HUES64 (cell line): ENCODE measurements at regions not wholly inside any gene's neighbourhood (a gene's known extent, or its start where the extent isn't known, plus 50 kb on each side); places are given as distances from the start of the nearest gene placed in this dataset.
"Not testable (repeated sequence)": the region's sequence is repeated elsewhere in the genome, so short reads cannot be mapped to it uniquely, and the experiment has no call there.

ENCODE experiments used
- H3K27ac ChIP-seq: 2 replicates; pipeline ENCODE4 v1.7.0; 2013; ENCODE audit warnings: low read depth, low read length, inconsistent platforms
- H3K27me3 ChIP-seq: 2 replicates; pipeline ENCODE4 v1.6.1; 2013; ENCODE audit warnings: mild to moderate bottlenecking, low read length; ENCODE audit not compliant: insufficient read depth
- H3K36me3 ChIP-seq: 2 replicates; pipeline ENCODE4 v1.6.1; 2013; ENCODE audit warnings: mild to moderate bottlenecking, low read length; ENCODE audit not compliant: insufficient read depth
- H3K4me1 ChIP-seq: 2 replicates; pipeline ENCODE4 v1.6.1; 2013; ENCODE audit warnings: mild to moderate bottlenecking, low read length, moderate library complexity; ENCODE audit not compliant: insufficient read depth
- H3K4me3 ChIP-seq: 2 replicates; pipeline ENCODE4 v1.5.1; 2013; ENCODE audit warnings: mild to moderate bottlenecking, low read length, moderate library complexity
- H3K9ac ChIP-seq: 2 replicates; pipeline ENCODE4 v1.6.1; 2013; ENCODE audit warnings: mild to moderate bottlenecking, low read depth, low read length
- H3K9me3 ChIP-seq: 2 replicates; pipeline ENCODE4 v1.6.1; 2013; ENCODE audit warnings: low read depth, low read length; ENCODE audit not compliant: insufficient read depth
- WGBS: fragments of 150-250, 120-280 bp; methylation state at CpG from one replicate; pipeline ENCODE4 v1.1.7; 2013; ENCODE audit warnings: missing lambda C conversion rate; 5-methylcytosine and 5-hydroxymethylcytosine counted together

- H3K27me3 ChIP-seq = no peaks in the 10 kb centered on the region
- no peaks in the 10 kb centered on the region for H3K36me3 ChIP-seq
- no peak overlapping the region for H3K9ac ChIP-seq
- no peaks in the 10 kb centered on the region for H3K9me3 ChIP-seq
- H3K27ac ChIP-seq = no peak overlapping the region
- no peaks in the 10 kb centered on the region for H3K4me1 ChIP-seq
- no peak overlapping the region for H3K4me3 ChIP-seq
- WGBS = 94% methylated on average over 2 of the region's 2 CpGs
Observed at GRCh38 chr4:66777097-66777496, 768.2 kb downstream of the CENPC start.

GRCh38 chr4:66769441-66769840 is 775.9 kb downstream of the CENPC start:
- 70% methylated on average over 4 of the region's 4 CpGs for WGBS
- Histone ChIP-seq H3K4me3 (no peak overlapping the region), H3K27me3 (no peaks in the 10 kb centered on the region), H3K27ac (no peak overlapping the region), H3K4me1 (peaks cover 4% of the 10 kb centered on the region; the same call in 1 of the 2 replicates), H3K36me3 (no peaks in the 10 kb centered on the region), H3K9me3 (peaks cover 6% of the 10 kb centered on the region; the same call in 1 of the 2 replicates), H3K9ac (no peak overlapping the region)

GRCh38 chr4:66767442-66767841 is 777.9 kb downstream of the CENPC start:
- 91% methylated on average over 1 of the region's 1 CpG for WGBS
- no peak overlapping the region for H3K9ac ChIP-seq
- H3K27me3 ChIP-seq = no peaks in the 10 kb centered on the region
- H3K36me3 ChIP-seq = no peaks in the 10 kb centered on the region
- H3K4me1 ChIP-seq = peaks cover 4% of the 10 kb centered on the region; the same call in 1 of the 2 replicates
- H3K27ac ChIP-seq = no peak overlapping the region
- H3K4me3 ChIP-seq = no peak overlapping the region
- H3K9me3 ChIP-seq = peaks cover 6% of the 10 kb centered on the region; the same call in 1 of the 2 replicates

GRCh38 chr4:66766557-66766956 is 778.7 kb downstream of the CENPC start:
- 62% methylated on average over 1 of the region's 1 CpG for WGBS
- Histone ChIP-seq H3K4me1 (peaks cover 4% of the 10 kb centered on the region; the same call in 1 of the 2 replicates), H3K9ac (no peak overlapping the region), H3K27ac (no peak overlapping the region), H3K4me3 (no peak overlapping the region), H3K36me3 (no peaks in the 10 kb centered on the region), H3K27me3 (no peaks in the 10 kb centered on the region), H3K9me3 (peaks cover 6% of the 10 kb centered on the region; the same call in 1 of the 2 replicates)

GRCh38 chr4:66750273-66750672 is 795.0 kb downstream of the CENPC start:
- Histone ChIP-seq H3K4me3 (no peak overlapping the region), H3K36me3 (no peaks in the 10 kb centered on the region), H3K4me1 (no peaks in the 10 kb centered on the region), H3K27ac (no peak overlapping the region), H3K9ac (no peak overlapping the region), H3K9me3 (no peaks in the 10 kb centered on the region), H3K27me3 (no peaks in the 10 kb centered on the region)
- 87% methylated on average over 2 of the region's 2 CpGs for WGBS

- not testable (repeated sequence) for H3K27me3 ChIP-seq, H3K9me3 ChIP-seq, H3K36me3 ChIP-seq, H3K9ac ChIP-seq, H3K4me1 ChIP-seq, H3K27ac ChIP-seq, H3K4me3 ChIP-seq
- WGBS = 96% methylated on average over 4 of the region's 4 CpGs
Observed at GRCh38 chr4:66746918-66747317, 798.4 kb downstream of the CENPC start.

- no peak overlapping the region for H3K27ac ChIP-seq
- WGBS = 90% methylated on average over 2 of the region's 2 CpGs
- H3K4me1 ChIP-seq = peaks cover 8% of the 10 kb centered on the region; the same call in 1 of the 2 replicates
- no peaks in the 10 kb centered on the region for H3K36me3 ChIP-seq
- no peaks in the 10 kb centered on the region for H3K9me3 ChIP-seq
- no peak overlapping the region for H3K9ac ChIP-seq
- no peaks in the 10 kb centered on the region for H3K27me3 ChIP-seq
- H3K4me3 ChIP-seq = no peak overlapping the region
Observed at GRCh38 chr4:66741081-66741480, 804.2 kb downstream of the CENPC start.

- no peaks in the 10 kb centered on the region for H3K36me3 ChIP-seq
- no peaks in the 10 kb centered on the region for H3K27me3 ChIP-seq
- WGBS = 88% methylated on average over 2 of the region's 3 CpGs
- H3K4me1 ChIP-seq = peaks cover 9% of the 10 kb centered on the region; the same call in 1 of the 2 replicates
- H3K4me3 ChIP-seq = no peak overlapping the region
- no peak overlapping the region for H3K27ac ChIP-seq
- no peaks in the 10 kb centered on the region for H3K9me3 ChIP-seq
- H3K9ac ChIP-seq = no peak overlapping the region
Observed at GRCh38 chr4:66736606-66737005, 808.7 kb downstream of the CENPC start.

- Histone ChIP-seq H3K27ac (no peak overlapping the region), H3K9ac (no peak overlapping the region), H3K9me3 (no peaks in the 10 kb centered on the region), H3K27me3 (no peaks in the 10 kb centered on the region), H3K36me3 (no peaks in the 10 kb centered on the region), H3K4me1 (peaks cover 9% of the 10 kb centered on the region; the same call in 1 of the 2 replicates), H3K4me3 (no peak overlapping the region)
- WGBS = 86% methylated on average over 2 of the region's 2 CpGs
Observed at GRCh38 chr4:66728280-66728679, 817.0 kb downstream of the CENPC start.

GRCh38 chr4:66712301-66712921 is 832.9 kb downstream of the CENPC start:
- not testable (repeated sequence) for H3K4me1 ChIP-seq, H3K9me3 ChIP-seq, H3K36me3 ChIP-seq, H3K9ac ChIP-seq, H3K27me3 ChIP-seq, H3K4me3 ChIP-seq, H3K27ac ChIP-seq
- whole genome bisulfite sequencing = 97% methylated on average over 30 of the region's 30 CpGs

GRCh38 chr4:66704243-66704642 is 841.1 kb downstream of the CENPC start:
- H3K9ac ChIP-seq = no peak overlapping the region
- H3K9me3 ChIP-seq = no peaks in the 10 kb centered on the region
- H3K4me3 ChIP-seq = no peak overlapping the region
- no peaks in the 10 kb centered on the region for H3K36me3 ChIP-seq
- H3K4me1 ChIP-seq = no peaks in the 10 kb centered on the region
- WGBS = no CpG with 5 or more reads among the region's 2 CpGs
- no peak overlapping the region for H3K27ac ChIP-seq
- H3K27me3 ChIP-seq = no peaks in the 10 kb centered on the region

- no peak overlapping the region for H3K27ac ChIP-seq
- no peak overlapping the region for H3K4me3 ChIP-seq
- no peaks in the 10 kb centered on the region for H3K27me3 ChIP-seq
- no peaks in the 10 kb centered on the region for H3K9me3 ChIP-seq
- H3K9ac ChIP-seq = no peak overlapping the region
- H3K4me1 ChIP-seq = peaks cover 6% of the 10 kb centered on the region; the same call in 1 of the 2 replicates
- no peaks in the 10 kb centered on the region for H3K36me3 ChIP-seq
- 93% methylated on average over 1 of the region's 3 CpGs for WGBS
Observed at GRCh38 chr4:66694739-66695138, 850.6 kb downstream of the CENPC start.
